ENCODE measurements at regions not wholly inside any gene's neighbourhood (a gene's known extent, or its start where the extent isn't known, plus 50 kb on each side); places are given as distances from the start of the nearest gene placed in this dataset.

DNA sequence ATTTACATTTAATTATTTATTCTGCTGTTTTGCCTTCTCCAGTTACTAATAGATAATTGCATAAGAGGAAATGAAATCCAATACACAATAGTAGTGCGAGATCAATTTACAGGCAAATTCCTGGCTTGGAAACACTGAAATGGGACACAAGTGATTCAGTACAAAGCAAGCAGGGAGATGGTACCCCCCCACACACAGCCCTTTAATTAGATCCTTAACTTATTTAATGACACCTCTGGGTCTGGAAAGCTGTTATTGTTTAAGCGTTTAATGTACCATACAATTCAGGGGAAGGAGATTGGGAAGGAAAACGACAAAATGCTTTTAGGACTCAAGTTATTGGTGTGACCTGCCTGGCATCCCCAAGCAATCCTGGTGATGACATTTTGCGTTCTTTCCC is 318.2 kb downstream of the NPIPA8 start:
- no peak overlapping the region for H3K4me3 ChIP-seq (ENCODE audit: low read depth, low read length)
- 45% methylated on average over 4 of the region's 4 CpGs for WGBS
- no peak for DNase-seq (ENCODE audit: extremely low spot score)
- H3K4me1 ChIP-seq (ENCODE audit: insufficient read depth) = no peaks in the 10 kb centered on the region
- no peaks in the 10 kb centered on the region for H3K36me3 ChIP-seq (ENCODE audit: insufficient read depth)
- no peak overlapping the region for H3K27ac ChIP-seq (ENCODE audit: low read depth)

DNA sequence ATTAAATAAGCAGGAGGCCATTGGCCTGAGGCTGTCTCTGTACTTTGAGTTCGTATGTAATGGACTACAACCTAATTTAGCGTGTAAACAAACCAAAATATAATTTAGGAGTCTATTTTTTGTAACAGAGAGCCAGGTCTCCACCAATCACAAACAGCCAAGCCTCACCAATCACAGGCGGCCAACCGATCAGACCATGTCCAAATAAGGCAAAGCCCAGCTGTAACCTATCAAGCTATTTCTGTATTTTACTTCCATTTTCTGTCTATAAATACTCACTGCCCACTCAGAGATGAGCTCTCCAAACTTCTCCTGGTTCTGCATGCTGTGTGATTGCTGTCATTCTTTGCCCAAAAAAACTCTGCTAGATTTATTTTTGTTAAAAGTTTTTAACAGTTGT is 322.7 kb downstream of the NPIPA8 start:
- Histone ChIP-seq H3K36me3 (ENCODE audit: insufficient read depth) (no peaks in the 10 kb centered on the region), H3K4me3 (ENCODE audit: low read depth, low read length) (no peak overlapping the region), H3K4me1 (ENCODE audit: insufficient read depth) (no peaks in the 10 kb centered on the region), H3K27ac (ENCODE audit: low read depth) (no peak overlapping the region)
- DNase-seq (ENCODE audit: extremely low spot score) = no peak
- 79% methylated on average over 4 of the region's 4 CpGs for WGBS

DNA sequence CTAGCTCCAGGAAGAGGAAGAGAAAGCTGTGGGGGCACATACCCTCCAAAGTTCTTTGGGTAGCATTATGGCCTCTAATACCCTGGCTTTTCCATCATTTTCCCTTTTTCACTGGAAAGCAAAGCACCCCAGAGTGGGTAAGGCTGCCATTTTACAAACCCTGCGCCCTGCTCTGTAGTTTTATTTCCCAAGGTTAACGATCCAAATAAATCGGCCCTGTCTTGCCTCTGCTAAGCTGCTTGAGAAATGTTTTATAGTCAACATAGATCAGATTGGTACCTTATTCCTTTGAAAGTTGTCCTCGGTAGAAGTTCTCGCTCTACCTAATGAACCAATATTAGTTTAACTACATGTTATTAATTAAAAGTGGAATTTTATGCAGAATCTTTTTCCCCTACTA is 328.2 kb downstream of the NPIPA8 start:
- no peaks in the 10 kb centered on the region for H3K4me1 ChIP-seq (ENCODE audit: insufficient read depth)
- no peak overlapping the region for H3K27ac ChIP-seq (ENCODE audit: low read depth)
- DNase-seq (ENCODE audit: extremely low spot score) = no peak
- no peak overlapping the region for H3K4me3 ChIP-seq (ENCODE audit: low read depth, low read length)
- WGBS = 69% methylated on average over 5 of the region's 5 CpGs
- no peaks in the 10 kb centered on the region for H3K36me3 ChIP-seq (ENCODE audit: insufficient read depth)

DNA sequence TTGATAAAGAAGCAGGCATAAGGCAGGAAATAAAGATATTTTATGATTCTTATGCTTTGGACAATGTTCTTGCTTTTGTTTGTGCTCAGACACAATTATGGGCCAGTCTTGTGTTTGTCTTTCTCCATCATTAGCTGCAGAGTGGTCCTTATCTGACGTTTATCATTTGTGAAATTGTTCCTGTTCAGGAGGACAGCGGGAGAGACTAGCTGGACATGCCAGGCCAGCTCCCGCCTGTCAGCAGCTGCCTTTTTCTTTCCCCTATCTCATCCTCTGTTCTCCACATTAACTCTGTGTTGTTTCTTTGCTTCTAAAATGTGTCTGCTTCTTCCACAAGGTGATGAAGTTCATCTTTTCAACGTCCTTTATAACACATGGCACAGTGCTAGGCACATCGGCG is 333.5 kb downstream of the NPIPA8 start:
- DNase-seq (ENCODE audit: extremely low spot score) = no peak
- 59% methylated on average over 6 of the region's 6 CpGs for WGBS

DNA sequence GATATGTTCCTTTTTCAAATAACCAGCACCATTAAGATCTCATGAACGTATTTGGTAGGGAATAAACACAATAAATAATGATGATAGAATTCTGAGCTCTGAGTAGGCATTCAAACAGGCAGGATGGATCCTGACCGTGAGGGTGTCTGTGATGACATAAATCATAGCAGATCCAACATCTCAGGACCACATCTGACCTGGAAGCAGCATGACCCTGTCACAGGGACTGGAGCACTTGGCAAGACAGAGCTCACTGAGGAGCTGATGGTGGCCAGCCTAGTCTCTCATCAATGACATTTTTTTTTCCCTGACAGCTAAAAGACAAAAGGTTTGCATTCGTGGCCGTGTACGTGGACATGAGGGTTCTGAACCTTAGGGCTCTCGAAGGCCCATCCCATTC is 337.5 kb downstream of the NPIPA8 start:
- WGBS = 74% methylated on average over 6 of the region's 6 CpGs
- no peak for DNase-seq (ENCODE audit: extremely low spot score)
- Histone ChIP-seq H3K27ac (ENCODE audit: low read depth) (no peak overlapping the region), H3K4me3 (ENCODE audit: low read depth, low read length) (no peak overlapping the region), H3K4me1 (ENCODE audit: insufficient read depth) (no peaks in the 10 kb centered on the region), H3K36me3 (ENCODE audit: insufficient read depth) (no peaks in the 10 kb centered on the region)

More for the DNA sequence above, 333.5 kb downstream of the NPIPA8 start:
- Histone ChIP-seq H3K4me1 (ENCODE audit: insufficient read depth) (no peaks in the 10 kb centered on the region), H3K4me3 (ENCODE audit: low read depth, low read length) (no peak overlapping the region), H3K36me3 (ENCODE audit: insufficient read depth) (no peaks in the 10 kb centered on the region), H3K27ac (ENCODE audit: low read depth) (no peak overlapping the region)

DNA sequence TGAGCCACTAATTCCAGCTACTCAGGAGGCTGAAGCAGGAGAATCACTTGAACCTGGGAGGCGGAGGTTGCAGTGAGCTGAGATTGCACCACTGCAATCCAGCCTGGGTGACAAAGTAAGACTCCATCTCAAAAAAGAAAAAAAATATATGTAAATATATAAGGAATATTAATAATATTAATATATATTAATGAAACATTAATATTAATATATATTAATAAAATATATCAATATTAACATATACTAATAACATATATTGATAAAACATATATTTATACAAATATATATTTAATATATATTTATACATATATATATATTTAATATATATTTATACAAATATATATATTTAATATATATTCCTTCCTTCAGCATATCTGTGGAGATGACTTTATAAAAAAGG is 338.0 kb downstream of the NPIPA8 start:
- Histone ChIP-seq H3K27ac (ENCODE audit: low read depth) (no peak overlapping the region), H3K4me1 (ENCODE audit: insufficient read depth) (no peaks in the 10 kb centered on the region), H3K36me3 (ENCODE audit: insufficient read depth) (no peaks in the 10 kb centered on the region), H3K4me3 (ENCODE audit: low read depth, low read length) (no peak overlapping the region)
- 100% methylated on average over 1 of the region's 1 CpG for WGBS
- DNase-seq (ENCODE audit: extremely low spot score) = no peak

DNA sequence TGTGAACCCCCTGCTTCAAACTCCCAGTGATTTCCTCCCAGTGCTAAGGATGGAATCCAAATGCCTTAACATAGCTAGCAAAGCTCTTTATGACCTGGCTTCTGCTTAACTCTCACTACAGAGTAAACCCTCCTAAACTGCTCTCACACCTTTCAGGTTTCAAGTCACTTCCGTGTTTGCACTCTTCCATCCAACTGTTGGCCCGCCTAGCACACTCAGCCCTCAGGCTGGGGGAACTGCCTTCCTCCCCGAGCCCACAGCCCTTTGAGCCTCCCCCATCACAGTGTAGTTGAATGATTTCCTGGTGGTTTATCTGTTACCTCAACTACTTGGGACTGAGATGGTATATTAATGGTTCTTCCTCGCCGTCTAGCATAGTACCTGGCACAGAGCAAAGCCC is 342.5 kb downstream of the NPIPA8 start:
- no peak for DNase-seq (ENCODE audit: extremely low spot score)
- Histone ChIP-seq H3K27ac (ENCODE audit: low read depth) (no peak overlapping the region), H3K36me3 (ENCODE audit: insufficient read depth) (no peaks in the 10 kb centered on the region), H3K4me1 (ENCODE audit: insufficient read depth) (no peaks in the 10 kb centered on the region), H3K4me3 (ENCODE audit: low read depth, low read length) (no peak overlapping the region)
- WGBS = 31% methylated on average over 5 of the region's 5 CpGs

DNA sequence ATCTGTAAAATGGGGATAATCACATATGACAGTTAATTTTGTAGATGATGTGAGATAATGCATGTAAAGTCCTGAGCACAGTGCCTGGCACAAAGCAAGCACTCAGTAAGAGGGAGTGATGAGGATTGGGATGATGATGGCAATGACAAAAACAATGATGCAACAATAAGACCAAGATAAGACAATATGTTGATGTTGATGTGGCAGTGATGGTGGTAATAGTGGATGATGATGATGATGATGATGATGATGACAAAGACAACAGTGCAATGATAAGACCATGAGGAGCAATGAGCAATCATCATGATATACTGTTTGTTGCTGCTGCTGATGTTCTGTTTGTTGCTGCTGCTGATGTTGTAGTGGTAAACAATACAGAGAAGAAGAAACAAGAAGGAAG is 344.1 kb downstream of the NPIPA8 start:
- Histone ChIP-seq H3K4me1 (ENCODE audit: insufficient read depth) (no peaks in the 10 kb centered on the region), H3K36me3 (ENCODE audit: insufficient read depth) (no peaks in the 10 kb centered on the region), H3K4me3 (ENCODE audit: low read depth, low read length) (no peak overlapping the region), H3K27ac (ENCODE audit: low read depth) (no peak overlapping the region)
- no peak for DNase-seq (ENCODE audit: extremely low spot score)

DNA sequence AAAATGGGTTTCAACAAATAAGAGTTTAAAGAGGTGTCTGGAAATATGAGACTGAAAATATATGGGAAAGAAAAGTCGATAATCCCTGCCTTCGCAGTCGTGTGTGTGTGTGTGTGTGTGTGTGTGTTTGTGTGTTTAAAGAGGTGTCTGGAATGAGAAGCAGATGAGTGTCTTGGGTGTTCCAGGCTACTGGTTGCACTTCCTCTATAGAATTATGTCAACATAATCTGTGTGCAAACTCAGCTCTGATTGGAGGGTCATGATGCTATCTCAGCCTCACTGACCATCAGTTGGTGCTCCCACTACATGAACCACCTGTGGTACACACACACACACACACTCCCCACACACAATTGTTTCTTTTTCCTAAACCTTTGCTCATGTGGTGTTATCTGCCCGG is 347.3 kb downstream of the NPIPA8 start:
- H3K4me1 ChIP-seq (ENCODE audit: insufficient read depth) = no peaks in the 10 kb centered on the region
- no peak overlapping the region for H3K4me3 ChIP-seq (ENCODE audit: low read depth, low read length)
- no peaks in the 10 kb centered on the region for H3K36me3 ChIP-seq (ENCODE audit: insufficient read depth)
- no peak overlapping the region for H3K27ac ChIP-seq (ENCODE audit: low read depth)
- no peak for DNase-seq (ENCODE audit: extremely low spot score)
- 40% methylated on average over 4 of the region's 4 CpGs for WGBS

DNA sequence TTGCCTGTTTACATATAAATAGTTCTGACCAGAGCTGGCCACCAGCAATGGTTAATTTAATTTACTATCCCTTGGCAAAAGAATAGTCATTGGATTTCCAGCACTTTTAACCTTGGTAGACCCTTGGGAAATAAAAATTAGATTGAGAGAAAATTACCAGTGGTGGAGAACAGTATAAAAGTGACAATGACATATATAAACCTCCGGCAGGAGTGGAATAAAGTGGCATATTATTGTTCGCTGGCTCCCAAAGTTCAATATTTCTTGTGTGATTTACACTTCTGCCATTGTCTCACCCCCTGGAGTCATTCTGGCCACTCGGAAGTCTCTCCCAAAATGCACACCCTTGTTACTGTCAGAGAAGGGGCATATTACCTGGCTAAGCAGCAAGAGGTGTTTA is 347.7 kb downstream of the NPIPA8 start:
- no peaks in the 10 kb centered on the region for H3K36me3 ChIP-seq (ENCODE audit: insufficient read depth)
- H3K27ac ChIP-seq (ENCODE audit: low read depth) = no peak overlapping the region
- no peak for DNase-seq (ENCODE audit: extremely low spot score)
- H3K4me1 ChIP-seq (ENCODE audit: insufficient read depth) = no peaks in the 10 kb centered on the region
- H3K4me3 ChIP-seq (ENCODE audit: low read depth, low read length) = no peak overlapping the region
- 52% methylated on average over 3 of the region's 3 CpGs for WGBS

DNA sequence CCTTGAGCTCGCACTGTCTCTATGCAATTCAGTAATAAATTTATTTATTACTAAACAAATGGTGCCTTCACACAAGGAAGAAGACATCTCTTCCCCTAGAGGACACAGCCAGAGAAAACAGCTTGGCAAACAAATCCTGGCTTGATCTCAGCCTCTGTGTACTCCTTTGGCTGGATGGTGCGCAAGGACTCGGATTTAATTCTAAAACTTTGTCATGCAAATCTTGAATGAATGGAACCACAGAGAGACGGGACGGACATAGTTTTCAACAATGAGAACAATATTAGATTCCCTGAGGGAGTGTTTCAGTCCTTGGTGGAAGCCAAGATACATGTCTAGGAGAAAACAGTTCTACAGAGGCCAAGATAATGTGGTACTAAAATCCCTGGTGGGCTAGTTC is 349.5 kb downstream of the NPIPA8 start:
- Histone ChIP-seq H3K27ac (ENCODE audit: low read depth) (no peak overlapping the region), H3K4me1 (ENCODE audit: insufficient read depth) (no peaks in the 10 kb centered on the region), H3K36me3 (ENCODE audit: insufficient read depth) (no peaks in the 10 kb centered on the region), H3K4me3 (ENCODE audit: low read depth, low read length) (no peak overlapping the region)
- WGBS = 90% methylated on average over 5 of the region's 5 CpGs
- no peak for DNase-seq (ENCODE audit: extremely low spot score)

DNA sequence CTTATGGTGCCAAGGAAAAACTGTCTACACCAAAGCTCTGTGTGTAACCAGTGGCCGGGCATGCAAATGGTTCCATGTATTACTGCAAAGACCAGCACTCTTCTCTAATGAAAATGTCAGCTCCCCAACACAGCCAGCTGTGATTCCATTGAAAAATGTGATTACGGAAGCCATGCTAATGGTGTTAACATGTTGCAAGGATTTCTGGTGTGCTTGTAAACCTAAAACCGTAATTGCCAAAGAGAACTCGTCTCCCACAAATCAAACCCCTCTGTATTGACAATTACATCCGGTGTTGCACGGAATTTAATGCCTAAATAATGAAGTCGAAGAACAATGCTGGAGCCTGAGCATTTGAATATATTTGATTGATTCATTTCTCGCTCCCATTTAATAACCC is 351.7 kb downstream of the NPIPA8 start:
- Histone ChIP-seq H3K27ac (ENCODE audit: low read depth) (no peak overlapping the region), H3K36me3 (ENCODE audit: insufficient read depth) (no peaks in the 10 kb centered on the region), H3K4me1 (ENCODE audit: insufficient read depth) (no peaks in the 10 kb centered on the region), H3K4me3 (ENCODE audit: low read depth, low read length) (no peak overlapping the region)
- 53% methylated on average over 8 of the region's 8 CpGs for WGBS
- DNase-seq (ENCODE audit: extremely low spot score) = no peak

DNA sequence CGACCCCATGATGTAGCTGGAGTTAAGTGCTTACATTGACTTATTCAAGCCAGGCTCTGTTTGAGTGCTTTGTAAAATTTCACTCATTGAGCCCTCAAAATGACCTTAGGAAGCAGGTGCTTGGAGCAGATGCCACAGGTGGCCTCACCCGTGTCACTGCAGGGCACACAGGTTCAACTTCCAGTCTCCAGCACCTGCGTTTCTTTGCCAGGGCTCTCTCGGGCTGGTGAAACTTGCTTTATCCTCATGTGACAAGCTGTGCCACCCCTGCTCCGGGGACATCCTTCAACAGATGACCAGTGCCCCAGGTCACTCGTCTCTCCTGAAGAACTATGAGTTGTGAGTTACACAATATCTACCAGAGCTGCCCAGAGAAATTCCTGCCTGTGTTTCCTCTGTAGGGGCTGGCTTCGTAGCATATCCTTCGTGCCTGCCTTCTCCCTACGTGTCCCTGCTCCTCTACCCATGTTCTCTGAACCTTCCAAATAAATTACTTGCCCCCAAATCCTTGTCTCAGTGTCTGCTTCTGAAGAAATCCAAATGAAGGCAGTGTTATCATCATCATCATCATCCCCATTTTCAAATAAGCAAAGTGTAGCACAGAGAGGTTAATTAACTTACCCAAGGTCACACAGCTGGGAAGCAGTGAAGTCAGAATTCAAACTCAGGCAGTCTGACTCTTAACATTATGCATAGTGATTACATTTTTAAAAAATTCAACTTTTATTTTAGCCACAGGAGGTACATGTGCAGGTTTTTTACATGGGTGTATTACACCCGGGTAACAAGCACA is 352.5 kb downstream of the NPIPA8 start:
- Histone ChIP-seq H3K27ac (ENCODE audit: low read depth) (no peak overlapping the region), H3K4me3 (ENCODE audit: low read depth, low read length) (no peak overlapping the region), H3K4me1 (ENCODE audit: insufficient read depth) (no peaks in the 10 kb centered on the region), H3K36me3 (ENCODE audit: insufficient read depth) (no peaks in the 10 kb centered on the region)
- 85% methylated on average over 10 of the region's 10 CpGs for WGBS
- no peak for DNase-seq (ENCODE audit: extremely low spot score)

DNA sequence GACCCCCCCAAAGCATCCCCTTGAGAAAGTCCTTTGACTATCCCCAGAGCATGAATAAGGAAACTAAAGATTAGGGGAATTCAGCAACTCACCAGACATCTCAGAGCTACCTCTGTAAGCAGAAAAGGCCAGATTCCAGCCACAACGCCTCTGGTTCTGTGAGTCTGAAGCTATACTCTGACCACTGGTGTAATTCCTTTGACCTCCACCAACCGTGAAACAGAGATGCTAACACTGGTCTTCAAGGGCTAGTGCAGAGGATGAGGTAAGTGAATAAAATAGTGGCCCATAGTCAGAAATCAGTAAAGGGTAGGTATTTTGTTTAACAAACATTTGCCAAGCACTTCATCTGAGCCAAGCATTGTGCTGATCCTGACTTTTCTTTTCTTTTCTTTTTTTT is 353.4 kb downstream of the NPIPA8 start:
- Histone ChIP-seq H3K4me3 (ENCODE audit: low read depth, low read length) (no peak overlapping the region), H3K36me3 (ENCODE audit: insufficient read depth) (no peaks in the 10 kb centered on the region), H3K27ac (ENCODE audit: low read depth) (no peak overlapping the region), H3K4me1 (ENCODE audit: insufficient read depth) (no peaks in the 10 kb centered on the region)
- no peak for DNase-seq (ENCODE audit: extremely low spot score)
- 68% methylated on average over 2 of the region's 2 CpGs for WGBS

DNA sequence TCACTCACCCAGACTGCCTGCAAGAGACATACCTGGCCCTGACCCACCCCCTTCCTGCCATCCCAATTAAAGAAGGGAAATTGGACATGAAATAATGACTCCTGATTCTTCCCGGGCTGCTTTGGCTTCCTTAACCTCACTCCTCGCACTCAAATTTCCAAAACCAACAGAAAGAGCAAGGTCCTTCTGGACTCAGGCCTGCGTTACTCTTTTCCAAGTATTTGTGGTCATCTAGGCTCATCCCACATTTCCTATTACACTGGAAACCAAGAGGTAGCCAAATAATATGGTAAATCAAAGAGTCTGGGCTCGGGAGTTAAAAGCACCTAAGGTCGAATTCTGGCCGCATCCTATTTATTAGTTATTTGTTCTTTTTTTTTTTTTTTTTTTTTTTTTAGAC is 359.3 kb downstream of the NPIPA8 start:
- Histone ChIP-seq H3K36me3 (ENCODE audit: insufficient read depth) (no peaks in the 10 kb centered on the region), H3K4me1 (ENCODE audit: insufficient read depth) (no peaks in the 10 kb centered on the region), H3K27ac (ENCODE audit: low read depth) (no peak overlapping the region), H3K4me3 (ENCODE audit: low read depth, low read length) (no peak overlapping the region)
- 91% methylated on average over 6 of the region's 6 CpGs for WGBS
- no peak for DNase-seq (ENCODE audit: extremely low spot score)

Measured in urinary bladder (tissue), 3 donors.